PFSK-1 (cell line): ENCODE measurements at regions not wholly inside any gene's neighbourhood (a gene's known extent, or its start where the extent isn't known, plus 50 kb on each side); places are given as distances from the start of the nearest gene placed in this dataset.

Source experiments
- POLR2AphosphoS5 ChIP-seq: IDR thresholded peaks from 2 replicates; pipeline ENCODE4 v1.6.1; 2012; ENCODE audit warnings: low read depth, mild to moderate bottlenecking, control low read depth, low read length, moderate library complexity
- TF ChIP-seq, protein P1 (sequence below), 2 experiments: IDR thresholded peaks; 2 replicates each; pipeline versions ENCODE4 v1.6.1 to v1.8.0; 2011 to 2012; ENCODE audit warnings: low read depth in 2 of 2, low read length in 2 of 2, control low read depth in 1 of 2, inconsistent platforms in 1 of 2, mild to moderate bottlenecking in 1 of 2, moderate library complexity in 1 of 2; ENCODE audit not compliant: insufficient read depth in 1 of 2

DNA sequence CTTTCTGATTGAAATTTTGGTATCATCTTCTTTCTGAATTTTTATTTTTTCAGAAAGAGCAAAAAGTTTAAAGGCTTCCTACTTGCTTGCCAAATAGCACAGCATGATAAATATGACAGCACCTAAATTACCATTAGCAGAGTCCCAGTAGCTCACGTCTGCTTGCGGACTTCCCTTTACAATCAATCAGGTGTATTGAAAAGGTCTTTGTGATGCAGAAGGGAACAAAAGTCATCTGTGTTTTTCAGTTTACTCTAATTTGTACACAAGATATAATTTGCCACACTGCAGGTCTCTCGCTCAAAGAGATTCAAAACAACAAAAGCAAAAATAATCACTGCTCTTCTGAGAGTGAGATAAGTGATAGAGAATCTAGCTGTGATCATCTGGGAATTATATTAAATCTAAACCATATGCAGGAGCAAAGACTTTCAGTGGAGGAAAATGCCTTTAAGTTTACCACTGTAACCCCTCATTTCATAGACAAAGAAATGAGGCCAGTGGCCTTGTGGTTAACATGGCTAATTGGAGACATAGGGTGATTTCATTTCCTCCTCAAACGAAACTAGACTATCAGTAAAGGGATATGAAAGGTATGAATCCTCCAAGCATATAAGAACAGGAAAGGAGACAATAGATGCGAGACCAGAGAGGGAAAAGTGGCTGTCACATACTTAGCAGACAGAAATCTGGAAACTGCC is 240.8 kb upstream of the TMPO start:
- TF ChIP-seq, protein P1, sequence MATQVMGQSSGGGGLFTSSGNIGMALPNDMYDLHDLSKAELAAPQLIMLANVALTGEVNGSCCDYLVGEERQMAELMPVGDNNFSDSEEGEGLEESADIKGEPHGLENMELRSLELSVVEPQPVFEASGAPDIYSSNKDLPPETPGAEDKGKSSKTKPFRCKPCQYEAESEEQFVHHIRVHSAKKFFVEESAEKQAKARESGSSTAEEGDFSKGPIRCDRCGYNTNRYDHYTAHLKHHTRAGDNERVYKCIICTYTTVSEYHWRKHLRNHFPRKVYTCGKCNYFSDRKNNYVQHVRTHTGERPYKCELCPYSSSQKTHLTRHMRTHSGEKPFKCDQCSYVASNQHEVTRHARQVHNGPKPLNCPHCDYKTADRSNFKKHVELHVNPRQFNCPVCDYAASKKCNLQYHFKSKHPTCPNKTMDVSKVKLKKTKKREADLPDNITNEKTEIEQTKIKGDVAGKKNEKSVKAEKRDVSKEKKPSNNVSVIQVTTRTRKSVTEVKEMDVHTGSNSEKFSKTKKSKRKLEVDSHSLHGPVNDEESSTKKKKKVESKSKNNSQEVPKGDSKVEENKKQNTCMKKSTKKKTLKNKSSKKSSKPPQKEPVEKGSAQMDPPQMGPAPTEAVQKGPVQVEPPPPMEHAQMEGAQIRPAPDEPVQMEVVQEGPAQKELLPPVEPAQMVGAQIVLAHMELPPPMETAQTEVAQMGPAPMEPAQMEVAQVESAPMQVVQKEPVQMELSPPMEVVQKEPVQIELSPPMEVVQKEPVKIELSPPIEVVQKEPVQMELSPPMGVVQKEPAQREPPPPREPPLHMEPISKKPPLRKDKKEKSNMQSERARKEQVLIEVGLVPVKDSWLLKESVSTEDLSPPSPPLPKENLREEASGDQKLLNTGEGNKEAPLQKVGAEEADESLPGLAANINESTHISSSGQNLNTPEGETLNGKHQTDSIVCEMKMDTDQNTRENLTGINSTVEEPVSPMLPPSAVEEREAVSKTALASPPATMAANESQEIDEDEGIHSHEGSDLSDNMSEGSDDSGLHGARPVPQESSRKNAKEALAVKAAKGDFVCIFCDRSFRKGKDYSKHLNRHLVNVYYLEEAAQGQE (IDR thresholded peaks at IDR 0.05; ENCODE audit: insufficient read depth in 1 of 2, low read depth in 2 of 2, low read length in 2 of 2): no peak
- no peak for TF ChIP-seq POLR2AphosphoS5
